GM12891 (cell line): ENCODE measurements at regions not wholly inside any gene's neighbourhood (a gene's known extent, or its start where the extent isn't known, plus 50 kb on each side); places are given as distances from the start of the nearest gene placed in this dataset.

Experiments used
- POLR2A ChIP-seq: IDR thresholded peaks from 2 replicates; pipeline ENCODE4 v1.6.1; 2011; ENCODE audit warnings: low read depth, low read length, control low read depth
- POLR2AphosphoS5 ChIP-seq: IDR thresholded peaks from 2 replicates; pipeline ENCODE4 v1.6.1; 2011; ENCODE audit warnings: low read depth, low read length, control low read depth
- SPI1 ChIP-seq: IDR thresholded peaks from 2 replicates; pipeline ENCODE4 v1.6.1; 2011; ENCODE audit warnings: low read depth, low read length, control low read depth
- TAF1 ChIP-seq: IDR thresholded peaks from 2 replicates; pipeline ENCODE4 v1.6.1; 2011; ENCODE audit warnings: low read depth, low read length, control low read depth

- TF ChIP-seq POLR2AphosphoS5, result no peak
- no peak for TF ChIP-seq POLR2A
- no peak for TF ChIP-seq SPI1
- no peak for TF ChIP-seq TAF1
These were observed 399.1 kb downstream of the SI start for GRCh38 chr3:164679245-164679644.
